Left lung (tissue), 4 donors: ENCODE measurements at regions not wholly inside any gene's neighbourhood (a gene's known extent, or its start where the extent isn't known, plus 50 kb on each side); places are given as distances from the start of the nearest gene placed in this dataset.

Experiments used
- ATAC-seq: fragments of 200-7000 bp; cut with Tn5 transposase; one replicate; pipeline ENCODE4 v1.9.1; 2020; ENCODE audit warnings: moderate library complexity
- DNase-seq, 4 donors: peaks; one replicate each; pipeline ENCODE4 v3.0.0-alpha.2; 2013 to 2020
- H3K27ac ChIP-seq, 2 donors: fragments of 200-600 bp; sonication (generic) in 1 of 2; one replicate each; pipeline versions ENCODE4 v1.5.0 to v1.8.0; 2020 to 2021
- H3K27me3 ChIP-seq, 2 donors: fragments of 200-600 bp; sonication (generic) in 1 of 2; one replicate each; pipeline versions ENCODE4 v1.5.0 to v1.8.0; 2020 to 2021
- H3K36me3 ChIP-seq, 2 donors: fragments of 200-600 bp; sonication (generic) in 1 of 2; one replicate each; pipeline versions ENCODE4 v1.5.0 to v1.8.0; 2020 to 2021
- H3K4me1 ChIP-seq, 2 donors: fragments of 200-600 bp; one replicate each; pipeline ENCODE4 v1.8.0; 2021
- H3K4me3 ChIP-seq, 2 donors: fragments of 200-600 bp; sonication (generic) in 1 of 2; one replicate each; pipeline versions ENCODE4 v1.5.0 to v1.8.0; 2020 to 2021; ENCODE audit warnings: mild to moderate bottlenecking in 1 of 2
- H3K9me3 ChIP-seq, 2 donors: fragments of 200-600 bp; sonication (generic) in 1 of 2; one replicate each; pipeline versions ENCODE4 v1.5.0 to v1.8.0; 2020 to 2021
- intact Hi-C, 2 donors: fragments of 100-400 bp; cut with DNase I; formaldehyde crosslinking; loops; one replicate each; pipeline versions ENCODE4 v1.11.2 to v1.14.2; 2022
- TF ChIP-seq, protein P1 (sequence below), 2 donors: fragments of 200-600 bp; sonication (generic) in 1 of 2; IDR thresholded peaks; one replicate each; pipeline versions ENCODE4 v1.5.0 to v1.8.0; 2021; ENCODE audit warnings: antibody characterized with exemption in 2 of 2
- donor health status: DM: no; HTN: yes; CAD: no.
- donor health status: DM: no; HTN: no; CAD: no.

DNA sequence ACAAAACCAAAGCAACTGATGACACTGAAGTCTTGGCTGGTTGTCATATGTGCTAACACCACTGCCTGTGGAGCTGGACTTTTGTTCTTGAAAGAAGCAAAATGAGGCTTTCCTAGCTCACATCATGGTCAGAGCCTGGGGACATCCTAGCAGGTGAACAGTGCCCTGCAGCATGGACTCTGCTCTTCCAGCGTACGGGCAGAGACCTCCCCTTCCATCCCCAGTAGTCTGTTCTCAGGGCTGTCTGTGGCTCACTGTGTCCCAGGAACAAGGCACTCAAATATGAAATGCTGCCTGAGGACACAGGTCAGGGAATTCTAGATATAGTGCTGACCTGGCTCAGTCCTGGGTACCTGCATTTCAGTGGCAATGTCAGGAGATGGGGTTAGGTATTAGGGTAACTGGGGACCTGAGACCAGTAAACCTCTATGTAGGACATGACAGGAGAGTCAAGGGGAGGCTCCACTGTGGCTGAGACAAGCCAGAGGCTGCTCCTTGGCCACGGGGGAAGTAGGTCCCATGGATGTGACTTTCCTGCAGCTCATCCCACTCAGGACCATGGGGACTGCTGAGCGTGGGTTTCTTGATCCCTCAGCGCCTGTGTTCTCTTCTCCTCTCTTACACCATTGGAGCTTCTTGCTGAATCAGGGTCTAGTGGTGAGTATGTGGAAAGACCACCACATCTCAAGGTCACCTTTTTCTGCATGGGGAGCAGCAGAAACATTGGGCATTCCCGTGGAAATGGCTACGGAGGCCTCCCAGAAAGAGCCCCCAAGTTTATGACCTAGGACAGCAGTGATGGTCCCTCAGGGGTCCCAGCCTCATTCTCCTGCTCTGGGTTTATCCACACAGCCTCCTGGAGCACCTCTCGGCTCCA, 80.1 kb downstream of the ZNF280B start:
- Histone ChIP-seq H3K27ac (no peak overlapping the region), H3K9me3 (no peaks in the 10 kb centered on the region), H3K36me3 (no peaks in the 10 kb centered on the region), H3K4me3 (no peak overlapping the region), H3K4me1 (no peaks in the 10 kb centered on the region), H3K27me3 (peaks cover 0 to 23% of the 10 kb centered on the region in 2 donors)
- intact Hi-C loops, result no loop called here
- ATAC-seq (no peak), DNase-seq (no peak)
- TF ChIP-seq, protein P1, sequence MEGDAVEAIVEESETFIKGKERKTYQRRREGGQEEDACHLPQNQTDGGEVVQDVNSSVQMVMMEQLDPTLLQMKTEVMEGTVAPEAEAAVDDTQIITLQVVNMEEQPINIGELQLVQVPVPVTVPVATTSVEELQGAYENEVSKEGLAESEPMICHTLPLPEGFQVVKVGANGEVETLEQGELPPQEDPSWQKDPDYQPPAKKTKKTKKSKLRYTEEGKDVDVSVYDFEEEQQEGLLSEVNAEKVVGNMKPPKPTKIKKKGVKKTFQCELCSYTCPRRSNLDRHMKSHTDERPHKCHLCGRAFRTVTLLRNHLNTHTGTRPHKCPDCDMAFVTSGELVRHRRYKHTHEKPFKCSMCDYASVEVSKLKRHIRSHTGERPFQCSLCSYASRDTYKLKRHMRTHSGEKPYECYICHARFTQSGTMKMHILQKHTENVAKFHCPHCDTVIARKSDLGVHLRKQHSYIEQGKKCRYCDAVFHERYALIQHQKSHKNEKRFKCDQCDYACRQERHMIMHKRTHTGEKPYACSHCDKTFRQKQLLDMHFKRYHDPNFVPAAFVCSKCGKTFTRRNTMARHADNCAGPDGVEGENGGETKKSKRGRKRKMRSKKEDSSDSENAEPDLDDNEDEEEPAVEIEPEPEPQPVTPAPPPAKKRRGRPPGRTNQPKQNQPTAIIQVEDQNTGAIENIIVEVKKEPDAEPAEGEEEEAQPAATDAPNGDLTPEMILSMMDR (IDR thresholded peaks at IDR 0.05), result no peak

DNA sequence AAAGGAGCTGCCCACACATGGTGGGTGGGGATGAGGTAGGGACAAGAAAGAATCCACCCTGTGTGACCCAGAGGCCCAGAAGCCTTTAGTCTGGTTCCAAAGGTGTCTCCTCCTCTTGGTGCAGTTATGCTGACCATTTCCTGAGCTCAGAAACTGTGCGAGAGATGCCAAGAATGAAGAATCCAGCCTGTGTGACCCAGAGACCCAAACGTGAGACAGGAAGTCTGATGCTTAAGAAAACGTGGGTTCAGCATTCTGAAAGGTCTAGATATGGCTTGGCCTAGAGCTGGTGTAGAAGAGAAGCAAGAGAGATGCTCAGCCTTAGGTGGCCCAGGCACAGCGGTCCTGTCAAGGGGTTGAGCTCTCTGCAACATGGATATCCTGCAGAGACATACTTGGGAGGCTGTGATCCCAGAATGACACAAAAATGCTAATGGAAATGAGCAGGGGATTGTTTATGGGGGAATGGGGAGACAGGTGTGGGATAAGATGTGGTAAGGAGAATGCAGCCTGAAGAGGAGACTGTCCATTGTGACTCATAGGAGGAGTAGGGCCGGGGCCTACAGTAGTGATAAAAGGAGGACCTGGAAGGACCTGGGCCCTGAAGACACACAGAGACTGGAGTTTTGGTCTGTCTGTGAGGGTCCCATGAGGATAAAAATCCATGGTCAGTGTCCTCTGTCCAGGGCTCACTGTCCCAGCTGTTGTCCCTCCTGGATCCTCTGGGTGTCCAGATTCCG, 79.0 kb downstream of the ZNF280B start:
- intact Hi-C loops, result no loop called here
- H3K4me3 ChIP-seq, result no peak overlapping the region
- H3K27me3 ChIP-seq, result peaks cover 0 to 23% of the 10 kb centered on the region in 2 donors
- TF ChIP-seq, protein P1 (IDR thresholded peaks at IDR 0.05), result no peak
- ATAC-seq (no peak), DNase-seq (no peak)
- no peaks in the 10 kb centered on the region for H3K36me3 ChIP-seq
- H3K4me1 ChIP-seq, result no peaks in the 10 kb centered on the region
- no peaks in the 10 kb centered on the region for H3K9me3 ChIP-seq
- H3K27ac ChIP-seq, result no peak overlapping the region

GRCh38 chr22:22430111-22430820, 78.3 kb downstream of the ZNF280B start:
- Histone ChIP-seq H3K27me3 (peaks cover 0 to 19% of the 10 kb centered on the region in 2 donors), H3K4me1 (no peaks in the 10 kb centered on the region), H3K9me3 (no peaks in the 10 kb centered on the region), H3K27ac (no peak overlapping the region), H3K4me3 (no peak overlapping the region), H3K36me3 (no peaks in the 10 kb centered on the region)
- DNase-seq (no peak), ATAC-seq (no peak)
- TF ChIP-seq, protein P1 (IDR thresholded peaks at IDR 0.05), result no peak
- intact Hi-C loops, result no loop called here

- DNase-seq, result peak in 2 of 4 donors; percentile 45 to 47
- no peaks in the 10 kb centered on the region for H3K4me1 ChIP-seq
- no peaks in the 10 kb centered on the region for H3K36me3 ChIP-seq
- H3K27me3 ChIP-seq, result peaks cover 0 to 9% of the 10 kb centered on the region in 2 donors
- intact Hi-C loops, result no loop called here
- H3K4me3 ChIP-seq, result no peak overlapping the region
- ATAC-seq, result peak; percentile 86
- TF ChIP-seq, protein P1 (IDR thresholded peaks at IDR 0.05), result peak; percentile 22 to 57
- no peaks in the 10 kb centered on the region for H3K9me3 ChIP-seq
- H3K27ac ChIP-seq, result no peak overlapping the region
Observed at GRCh38 chr22:22431271-22432220, 77.0 kb downstream of the ZNF280B start.
